ENCODE measurements at regions not wholly inside any gene's neighbourhood (a gene's known extent, or its start where the extent isn't known, plus 50 kb on each side); places are given as distances from the start of the nearest gene placed in this dataset.

DNA sequence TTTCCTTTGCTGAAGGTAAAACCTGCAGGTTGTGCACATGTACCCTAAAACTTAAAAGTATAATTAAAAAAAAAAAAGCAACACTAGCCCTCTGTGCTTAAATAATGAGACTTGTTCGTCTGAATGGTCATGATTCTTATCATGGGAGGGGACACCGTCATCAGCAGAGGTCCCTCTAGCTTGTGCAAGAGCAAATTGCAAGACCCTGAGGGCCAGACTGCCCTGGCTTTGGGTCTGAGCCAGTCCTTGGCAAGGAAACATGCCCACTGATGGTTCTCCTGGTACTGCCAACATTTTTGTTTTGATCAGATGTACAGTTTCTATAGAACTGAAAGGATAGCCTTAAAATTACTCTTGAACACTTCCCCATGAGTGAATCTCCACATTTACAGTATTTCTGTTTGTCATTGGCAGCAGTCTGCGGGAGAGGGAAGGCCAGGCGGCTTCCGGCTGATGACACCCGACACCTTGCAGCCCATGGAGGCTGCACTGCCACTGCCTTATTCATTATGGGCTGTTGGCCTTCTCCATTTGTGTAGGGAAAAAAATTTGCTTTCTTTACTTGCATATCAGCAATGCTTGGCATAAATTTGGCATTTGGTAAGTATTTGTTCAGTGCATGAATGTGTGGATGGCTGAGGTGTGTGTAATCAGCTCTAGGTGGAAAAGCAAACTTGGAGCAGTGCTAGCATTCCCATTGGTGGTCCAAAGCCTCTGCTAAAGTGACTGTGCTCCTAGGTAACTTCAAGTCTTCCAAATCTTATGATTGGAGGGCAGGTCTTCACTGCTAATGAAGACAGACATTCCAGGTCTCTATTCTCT is 161.6 kb upstream of the ALKAL2 start:
- Histone ChIP-seq H3K27ac (ENCODE audit: low read length) (no peak overlapping the region), H3K9me3 (ENCODE audit: control insufficient read depth, insufficient read depth, low read length) (no peaks in the 10 kb centered on the region), H3K27me3 (ENCODE audit: control insufficient read depth, insufficient read depth, low read length) (no peaks in the 10 kb centered on the region), H3K4me1 (ENCODE audit: control insufficient read depth, insufficient read depth, low read length) (no peaks in the 10 kb centered on the region), H3K36me3 (ENCODE audit: control insufficient read depth, insufficient read depth, low read length) (no peaks in the 10 kb centered on the region), H3K4me3 (ENCODE audit: low read length) (no peak overlapping the region)
- no CpG with 5 or more reads among the region's 6 CpGs for WGBS (ENCODE audit: insufficient coverage, insufficient read length)
- no peak for DNase-seq (ENCODE audit: low read depth, low spot score)

- DNase-seq (ENCODE audit: low read depth, low spot score), result no peak
- no peaks in the 10 kb centered on the region for H3K27me3 ChIP-seq (ENCODE audit: control insufficient read depth, insufficient read depth, low read length)
- no peaks in the 10 kb centered on the region for H3K4me1 ChIP-seq (ENCODE audit: control insufficient read depth, insufficient read depth, low read length)
- H3K9me3 ChIP-seq (ENCODE audit: control insufficient read depth, insufficient read depth, low read length), result no peaks in the 10 kb centered on the region
- no peak overlapping the region for H3K27ac ChIP-seq (ENCODE audit: low read length)
- no peaks in the 10 kb centered on the region for H3K36me3 ChIP-seq (ENCODE audit: control insufficient read depth, insufficient read depth, low read length)
- no CpG with 5 or more reads among the region's 14 CpGs for WGBS (ENCODE audit: insufficient coverage, insufficient read length)
- H3K4me3 ChIP-seq (ENCODE audit: low read length), result no peak overlapping the region
Measured at GRCh38 chr2:447902-448665, 160.2 kb upstream of the ALKAL2 start.

- Histone ChIP-seq H3K4me3 (ENCODE audit: low read length) (no peak overlapping the region), H3K4me1 (ENCODE audit: control insufficient read depth, insufficient read depth, low read length) (no peaks in the 10 kb centered on the region), H3K27ac (ENCODE audit: low read length) (no peak overlapping the region), H3K36me3 (ENCODE audit: control insufficient read depth, insufficient read depth, low read length) (no peaks in the 10 kb centered on the region), H3K27me3 (ENCODE audit: control insufficient read depth, insufficient read depth, low read length) (no peaks in the 10 kb centered on the region), H3K9me3 (ENCODE audit: control insufficient read depth, insufficient read depth, low read length) (no peaks in the 10 kb centered on the region)
- no peak for DNase-seq (ENCODE audit: low read depth, low spot score)
- no CpG with 5 or more reads among the region's 10 CpGs for WGBS (ENCODE audit: insufficient coverage, insufficient read length)
Measured at GRCh38 chr2:446963-447530, 159.2 kb upstream of the ALKAL2 start.

DNA sequence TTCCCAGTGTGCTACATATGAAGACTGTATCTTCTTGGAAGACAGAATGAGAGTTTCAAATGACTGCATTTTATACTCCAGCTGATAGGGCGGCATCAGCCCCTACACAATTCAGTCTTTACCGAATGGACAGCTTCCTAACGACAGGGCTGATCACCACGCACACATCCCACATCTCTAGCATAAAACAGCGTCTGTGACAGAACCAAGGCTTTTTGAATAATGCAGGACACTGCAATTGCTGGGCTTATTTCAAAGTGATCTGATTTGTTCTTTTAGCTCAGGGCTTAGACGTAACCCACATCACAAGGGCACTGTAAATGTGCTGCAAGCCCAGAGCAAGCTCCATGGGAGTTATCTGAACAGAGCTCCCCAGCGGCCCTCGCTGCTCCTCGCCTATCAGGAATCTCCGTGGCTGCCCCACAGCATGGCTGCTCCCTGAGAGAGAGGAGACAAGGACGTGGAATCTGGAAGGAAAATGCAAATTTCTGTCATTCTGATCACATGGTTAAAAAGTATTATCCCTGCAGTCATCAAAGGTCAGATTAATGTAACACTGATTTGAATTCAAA is 158.5 kb upstream of the ALKAL2 start:
- Histone ChIP-seq H3K27ac (ENCODE audit: low read length) (no peak overlapping the region), H3K27me3 (ENCODE audit: control insufficient read depth, insufficient read depth, low read length) (no peaks in the 10 kb centered on the region), H3K4me3 (ENCODE audit: low read length) (no peak overlapping the region), H3K9me3 (ENCODE audit: control insufficient read depth, insufficient read depth, low read length) (no peaks in the 10 kb centered on the region), H3K4me1 (ENCODE audit: control insufficient read depth, insufficient read depth, low read length) (no peaks in the 10 kb centered on the region), H3K36me3 (ENCODE audit: control insufficient read depth, insufficient read depth, low read length) (no peaks in the 10 kb centered on the region)
- DNase-seq (ENCODE audit: low read depth, low spot score), result no peak
- WGBS (ENCODE audit: insufficient coverage, insufficient read length), result no CpG with 5 or more reads among the region's 11 CpGs

GRCh38 chr2:445896-446295 is 158.0 kb upstream of the ALKAL2 start:
- WGBS (ENCODE audit: insufficient coverage, insufficient read length), result no CpG with 5 or more reads among the region's 6 CpGs
- Histone ChIP-seq H3K4me1 (ENCODE audit: control insufficient read depth, insufficient read depth, low read length) (no peaks in the 10 kb centered on the region), H3K36me3 (ENCODE audit: control insufficient read depth, insufficient read depth, low read length) (no peaks in the 10 kb centered on the region), H3K27ac (ENCODE audit: low read length) (no peak overlapping the region), H3K4me3 (ENCODE audit: low read length) (no peak overlapping the region), H3K9me3 (ENCODE audit: control insufficient read depth, insufficient read depth, low read length) (no peaks in the 10 kb centered on the region), H3K27me3 (ENCODE audit: control insufficient read depth, insufficient read depth, low read length) (no peaks in the 10 kb centered on the region)
- DNase-seq (ENCODE audit: low read depth, low spot score), result no peak

DNA sequence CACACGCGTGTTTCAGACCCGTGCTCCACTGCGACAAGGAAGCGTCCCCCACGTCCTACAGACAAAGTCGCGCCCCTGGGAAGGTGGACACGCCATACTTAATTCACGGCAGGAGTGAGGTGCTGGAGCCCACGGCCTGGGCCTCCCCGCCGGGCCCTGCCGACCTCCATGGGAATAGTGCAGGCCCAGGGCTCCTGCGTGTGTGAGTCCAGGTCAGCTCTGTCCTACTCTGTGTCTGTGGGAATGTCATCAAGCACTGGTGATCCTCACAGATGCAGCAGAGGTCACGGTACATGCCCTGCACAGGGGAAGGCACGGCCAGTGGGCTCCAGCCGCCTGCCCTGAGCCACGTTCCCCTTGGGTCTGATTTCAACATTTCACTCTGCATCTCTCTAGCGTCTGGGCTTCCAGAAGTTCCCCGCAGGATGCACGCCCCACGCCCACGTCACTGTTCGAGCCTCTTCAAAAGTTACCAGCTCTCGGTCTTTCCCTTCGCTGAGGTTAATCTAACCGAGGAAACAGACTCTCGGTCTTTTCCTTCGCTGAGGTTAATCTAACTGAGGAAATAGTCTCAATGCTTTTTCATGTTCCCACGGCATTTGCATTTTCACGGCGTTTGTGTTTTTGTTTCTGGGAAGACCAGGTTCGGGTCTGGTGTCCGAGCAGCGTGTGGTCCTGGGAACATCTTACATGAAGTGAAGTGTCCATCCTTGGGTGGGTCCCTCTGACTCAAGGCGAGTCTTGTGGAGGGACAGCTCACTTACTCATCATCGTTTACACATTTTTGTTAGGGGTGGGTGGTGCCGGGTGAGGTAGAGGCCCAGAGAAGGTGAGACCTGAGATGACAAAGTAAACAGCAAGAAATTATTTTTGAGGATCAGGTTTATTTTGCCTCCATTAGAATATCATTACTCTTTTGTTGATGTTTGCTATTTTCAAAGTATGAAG is 157.3 kb upstream of the ALKAL2 start:
- Histone ChIP-seq H3K27me3 (ENCODE audit: control insufficient read depth, insufficient read depth, low read length) (no peaks in the 10 kb centered on the region), H3K9me3 (ENCODE audit: control insufficient read depth, insufficient read depth, low read length) (no peaks in the 10 kb centered on the region), H3K36me3 (ENCODE audit: control insufficient read depth, insufficient read depth, low read length) (no peaks in the 10 kb centered on the region), H3K27ac (ENCODE audit: low read length) (no peak overlapping the region), H3K4me1 (ENCODE audit: control insufficient read depth, insufficient read depth, low read length) (no peaks in the 10 kb centered on the region), H3K4me3 (ENCODE audit: low read length) (no peak overlapping the region)
- no CpG with 5 or more reads among the region's 39 CpGs for WGBS (ENCODE audit: insufficient coverage, insufficient read length)
- DNase-seq (ENCODE audit: low read depth, low spot score), result no peak

GRCh38 chr2:443741-444140 is 155.8 kb upstream of the ALKAL2 start:
- H3K4me1 ChIP-seq (ENCODE audit: control insufficient read depth, insufficient read depth, low read length), result no peaks in the 10 kb centered on the region
- no peaks in the 10 kb centered on the region for H3K27me3 ChIP-seq (ENCODE audit: control insufficient read depth, insufficient read depth, low read length)
- no peak overlapping the region for H3K27ac ChIP-seq (ENCODE audit: low read length)
- WGBS (ENCODE audit: insufficient coverage, insufficient read length), result no CpG with 5 or more reads among the region's 6 CpGs
- H3K36me3 ChIP-seq (ENCODE audit: control insufficient read depth, insufficient read depth, low read length), result no peaks in the 10 kb centered on the region
- DNase-seq (ENCODE audit: low read depth, low spot score), result no peak
- no peaks in the 10 kb centered on the region for H3K9me3 ChIP-seq (ENCODE audit: control insufficient read depth, insufficient read depth, low read length)
- no peak overlapping the region for H3K4me3 ChIP-seq (ENCODE audit: low read length)

- H3K27me3 ChIP-seq (ENCODE audit: control insufficient read depth, insufficient read depth, low read length), result no peaks in the 10 kb centered on the region
- no peak overlapping the region for H3K27ac ChIP-seq (ENCODE audit: low read length)
- no peak overlapping the region for H3K4me3 ChIP-seq (ENCODE audit: low read length)
- no peaks in the 10 kb centered on the region for H3K4me1 ChIP-seq (ENCODE audit: control insufficient read depth, insufficient read depth, low read length)
- no peaks in the 10 kb centered on the region for H3K9me3 ChIP-seq (ENCODE audit: control insufficient read depth, insufficient read depth, low read length)
- no CpG with 5 or more reads among the region's 19 CpGs for WGBS (ENCODE audit: insufficient coverage, insufficient read length)
- H3K36me3 ChIP-seq (ENCODE audit: control insufficient read depth, insufficient read depth, low read length), result no peaks in the 10 kb centered on the region
- DNase-seq (ENCODE audit: low read depth, low spot score), result no peak
Measured at GRCh38 chr2:443216-443615, 155.3 kb upstream of the ALKAL2 start.

DNA sequence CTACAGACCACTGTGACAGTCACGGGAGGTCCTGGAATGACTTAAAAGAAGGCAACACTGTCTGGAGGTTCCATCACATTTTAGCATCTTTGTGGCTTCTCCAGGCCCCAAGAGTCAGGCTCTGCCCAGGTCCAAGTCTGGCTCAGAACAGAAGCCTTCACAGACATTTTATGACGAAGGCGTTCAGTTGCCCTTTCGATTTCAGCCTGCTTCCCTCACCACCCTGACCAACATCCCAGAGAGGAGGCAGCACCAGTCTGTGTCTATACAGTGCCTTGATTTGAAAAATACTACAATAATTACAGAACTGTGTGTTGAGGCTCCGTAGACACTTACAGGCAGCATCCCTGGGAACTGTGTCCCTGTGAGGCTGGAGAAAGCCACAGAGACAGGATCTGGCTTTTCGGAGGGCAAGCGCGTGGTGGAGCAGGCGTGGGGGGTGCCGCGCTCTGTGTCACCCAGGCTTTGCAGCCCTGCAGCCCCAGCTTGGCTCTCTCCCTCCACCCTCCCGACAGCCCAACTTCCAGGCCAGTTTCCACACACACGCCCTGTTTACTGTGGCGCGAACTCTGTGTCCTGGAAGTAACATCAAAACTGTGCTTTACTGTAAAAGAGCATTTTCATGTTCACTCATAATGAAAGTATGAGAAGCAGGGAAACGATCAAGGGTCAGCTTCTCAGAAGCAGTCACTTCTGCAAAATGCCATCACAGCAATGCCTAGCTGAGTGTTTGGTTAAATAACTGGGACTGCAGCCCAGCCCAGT is 153.5 kb upstream of the ALKAL2 start:
- no CpG with 5 or more reads among the region's 16 CpGs for WGBS (ENCODE audit: insufficient coverage, insufficient read length)
- H3K27me3 ChIP-seq (ENCODE audit: control insufficient read depth, insufficient read depth, low read length), result no peaks in the 10 kb centered on the region
- no peaks in the 10 kb centered on the region for H3K4me1 ChIP-seq (ENCODE audit: control insufficient read depth, insufficient read depth, low read length)
- no peak overlapping the region for H3K27ac ChIP-seq (ENCODE audit: low read length)
- no peak overlapping the region for H3K4me3 ChIP-seq (ENCODE audit: low read length)
- no peaks in the 10 kb centered on the region for H3K9me3 ChIP-seq (ENCODE audit: control insufficient read depth, insufficient read depth, low read length)
- no peaks in the 10 kb centered on the region for H3K36me3 ChIP-seq (ENCODE audit: control insufficient read depth, insufficient read depth, low read length)
- no peak for DNase-seq (ENCODE audit: low read depth, low spot score)

Data from iPS DF 6.9 (cell line).